ENCODE measurements at regions not wholly inside any gene's neighbourhood (a gene's known extent, or its start where the extent isn't known, plus 50 kb on each side); places are given as distances from the start of the nearest gene placed in this dataset.

- no peak for TF ChIP-seq CTCF (IDR thresholded peaks at IDR 0.05)
- no peak for TF ChIP-seq POLR2A (IDR thresholded peaks at IDR 0.05)
- TF ChIP-seq EP300 (IDR thresholded peaks at IDR 0.05): no peak
Measured at GRCh38 chr1:177556163-177556562, 385.4 kb downstream of the BRINP2 start.

All from tibial nerve (tissue), 4 donors.